ENCODE measurements at regions not wholly inside any gene's neighbourhood (a gene's known extent, or its start where the extent isn't known, plus 50 kb on each side); places are given as distances from the start of the nearest gene placed in this dataset.

DNA sequence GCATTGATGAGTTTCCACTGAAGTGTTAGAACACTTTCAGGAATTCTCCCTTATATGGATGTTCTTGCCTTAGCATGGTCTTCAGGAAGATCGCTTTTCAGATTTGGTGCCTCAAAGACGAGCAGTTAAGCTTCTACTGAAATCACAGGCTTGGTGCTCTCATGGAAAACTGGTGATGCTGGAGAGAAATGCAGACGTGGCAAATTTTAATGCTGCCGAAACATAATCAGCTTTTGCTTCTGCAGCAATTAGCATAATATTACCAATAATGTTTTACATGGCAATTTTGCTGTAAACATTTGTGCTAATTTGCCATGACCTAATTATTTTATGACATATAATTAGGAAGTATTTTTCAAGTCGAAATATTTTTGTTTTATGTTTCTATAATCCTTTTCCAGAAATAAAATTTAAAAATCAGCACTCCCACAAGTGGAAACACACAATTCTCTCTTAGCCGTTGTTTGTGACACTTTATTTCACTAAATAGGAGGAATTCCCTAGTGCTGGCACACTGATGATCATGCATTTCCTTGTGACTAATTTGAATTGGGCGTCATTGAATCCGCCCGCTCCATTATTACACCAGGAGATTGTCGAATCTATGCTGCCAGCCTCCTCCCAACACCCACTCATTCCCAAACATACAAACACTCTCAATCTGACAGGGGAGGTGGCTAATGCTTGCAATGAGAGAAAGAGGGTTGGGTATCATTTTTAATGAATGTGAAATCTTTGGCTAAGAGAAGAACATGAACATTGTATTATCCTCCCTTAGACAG lies 506.8 kb upstream of the PPP2R3A start:
- Histone ChIP-seq H3K4me3 (replicated peaks; ENCODE audit: low read depth, low read length) (no peak overlapping the region), H3K36me3 (ENCODE audit: control insufficient read depth, insufficient read depth, low read length) (no peaks in the 10 kb centered on the region), H3K27me3 (replicated peaks; ENCODE audit: control insufficient read depth, insufficient read depth, low read length) (no peaks in the 10 kb centered on the region; the same call in 1 of the 2 replicates)
- TF ChIP-seq, protein P1, sequence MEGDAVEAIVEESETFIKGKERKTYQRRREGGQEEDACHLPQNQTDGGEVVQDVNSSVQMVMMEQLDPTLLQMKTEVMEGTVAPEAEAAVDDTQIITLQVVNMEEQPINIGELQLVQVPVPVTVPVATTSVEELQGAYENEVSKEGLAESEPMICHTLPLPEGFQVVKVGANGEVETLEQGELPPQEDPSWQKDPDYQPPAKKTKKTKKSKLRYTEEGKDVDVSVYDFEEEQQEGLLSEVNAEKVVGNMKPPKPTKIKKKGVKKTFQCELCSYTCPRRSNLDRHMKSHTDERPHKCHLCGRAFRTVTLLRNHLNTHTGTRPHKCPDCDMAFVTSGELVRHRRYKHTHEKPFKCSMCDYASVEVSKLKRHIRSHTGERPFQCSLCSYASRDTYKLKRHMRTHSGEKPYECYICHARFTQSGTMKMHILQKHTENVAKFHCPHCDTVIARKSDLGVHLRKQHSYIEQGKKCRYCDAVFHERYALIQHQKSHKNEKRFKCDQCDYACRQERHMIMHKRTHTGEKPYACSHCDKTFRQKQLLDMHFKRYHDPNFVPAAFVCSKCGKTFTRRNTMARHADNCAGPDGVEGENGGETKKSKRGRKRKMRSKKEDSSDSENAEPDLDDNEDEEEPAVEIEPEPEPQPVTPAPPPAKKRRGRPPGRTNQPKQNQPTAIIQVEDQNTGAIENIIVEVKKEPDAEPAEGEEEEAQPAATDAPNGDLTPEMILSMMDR (IDR thresholded peaks at IDR 0.05; ENCODE audit: insufficient read depth, low read length, poor library complexity, severe bottlenecking): no peak
- DNase-seq (ENCODE audit: extremely low read depth, insufficient read length): no peak

GRCh38 chr3:135460273-135460672 lies 505.3 kb upstream of the PPP2R3A start:
- no peaks in the 10 kb centered on the region for H3K36me3 ChIP-seq (ENCODE audit: control insufficient read depth, insufficient read depth, low read length)
- no peak for DNase-seq (ENCODE audit: extremely low read depth, insufficient read length)
- no peak overlapping the region for H3K4me3 ChIP-seq (replicated peaks; ENCODE audit: low read depth, low read length)
- no peaks in the 10 kb centered on the region; the same call in 1 of the 2 replicates for H3K27me3 ChIP-seq (replicated peaks; ENCODE audit: control insufficient read depth, insufficient read depth, low read length)
- TF ChIP-seq, protein P1 (IDR thresholded peaks at IDR 0.05; ENCODE audit: insufficient read depth, low read length, poor library complexity, severe bottlenecking): no peak

DNA sequence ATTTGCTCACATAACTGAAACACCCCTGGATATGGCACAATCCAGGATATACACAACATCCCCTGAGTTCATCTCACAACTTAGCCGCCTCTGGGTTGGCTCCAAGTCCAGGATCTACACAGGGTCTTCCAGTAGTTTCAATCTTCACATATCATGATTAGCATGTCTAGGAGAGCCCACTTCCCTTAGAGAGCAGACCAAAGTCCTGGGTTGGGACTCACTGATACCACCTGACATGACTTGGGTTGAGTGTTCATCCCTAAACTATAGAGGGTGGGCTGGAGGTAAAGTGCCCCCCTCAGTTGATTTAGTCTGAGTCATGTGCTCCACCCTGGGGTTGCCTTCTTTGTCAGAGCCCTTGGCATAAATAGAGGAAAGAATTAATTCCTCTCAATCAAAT lies 493.6 kb upstream of the PPP2R3A start:
- no peak for DNase-seq (ENCODE audit: extremely low read depth, insufficient read length)
- H3K27me3 ChIP-seq (replicated peaks; ENCODE audit: control insufficient read depth, insufficient read depth, low read length): no peaks in the 10 kb centered on the region
- TF ChIP-seq, protein P1 (IDR thresholded peaks at IDR 0.05; ENCODE audit: insufficient read depth, low read length, poor library complexity, severe bottlenecking): no peak
- no peak overlapping the region for H3K4me3 ChIP-seq (replicated peaks; ENCODE audit: low read depth, low read length)
- H3K36me3 ChIP-seq (ENCODE audit: control insufficient read depth, insufficient read depth, low read length): no peaks in the 10 kb centered on the region

- H3K4me3 ChIP-seq (replicated peaks; ENCODE audit: low read depth, low read length): no peak overlapping the region
- DNase-seq (ENCODE audit: extremely low read depth, insufficient read length): no peak
- no peaks in the 10 kb centered on the region for H3K36me3 ChIP-seq (ENCODE audit: control insufficient read depth, insufficient read depth, low read length)
- TF ChIP-seq, protein P1 (IDR thresholded peaks at IDR 0.05; ENCODE audit: insufficient read depth, low read length, poor library complexity, severe bottlenecking): no peak
- no peaks in the 10 kb centered on the region for H3K27me3 ChIP-seq (replicated peaks; ENCODE audit: control insufficient read depth, insufficient read depth, low read length)
Measured at GRCh38 chr3:135473449-135473848, 492.1 kb upstream of the PPP2R3A start.

DNA sequence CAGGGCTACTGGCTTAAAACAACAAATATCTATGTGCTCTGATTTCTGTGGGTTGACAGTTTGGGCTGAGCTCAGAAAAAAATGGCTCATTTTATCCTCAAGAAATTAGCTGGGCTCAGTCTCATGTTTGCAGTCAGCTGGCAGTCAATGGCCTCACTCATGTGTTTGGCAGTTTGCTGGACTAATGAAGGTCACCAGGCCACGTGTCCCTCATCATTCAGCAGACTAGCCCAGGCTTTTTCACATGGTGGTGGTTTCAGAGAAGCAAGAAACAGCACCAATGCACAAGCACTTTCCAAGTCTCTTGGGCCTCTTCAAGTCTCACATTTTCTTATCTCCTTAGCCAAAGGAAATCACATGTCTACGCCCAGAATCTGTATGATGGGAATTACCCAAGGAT lies 478.3 kb upstream of the PPP2R3A start:
- DNase-seq (ENCODE audit: extremely low read depth, insufficient read length): no peak
- no peak overlapping the region for H3K4me3 ChIP-seq (replicated peaks; ENCODE audit: low read depth, low read length)
- no peaks in the 10 kb centered on the region for H3K36me3 ChIP-seq (ENCODE audit: control insufficient read depth, insufficient read depth, low read length)
- H3K27me3 ChIP-seq (replicated peaks; ENCODE audit: control insufficient read depth, insufficient read depth, low read length): no peaks in the 10 kb centered on the region
- TF ChIP-seq, protein P1 (IDR thresholded peaks at IDR 0.05; ENCODE audit: insufficient read depth, low read length, poor library complexity, severe bottlenecking): no peak

Data from GM06990 (cell line).